ENCODE measurements at regions not wholly inside any gene's neighbourhood (a gene's known extent, or its start where the extent isn't known, plus 50 kb on each side); places are given as distances from the start of the nearest gene placed in this dataset.
"Not testable (repeated sequence)": the region's sequence is repeated elsewhere in the genome, so short reads cannot be mapped to it uniquely, and the experiment has no call there.

- no peak for DNase-seq
Measured at GRCh38 chr5:39631958-39632357, 207.2 kb upstream of the DAB2 start.

GRCh38 chr5:39629946-39630345 lies 205.2 kb upstream of the DAB2 start:
- DNase-seq, result no peak

GRCh38 chr5:39628348-39628747 lies 203.6 kb upstream of the DAB2 start:
- no peak for DNase-seq

GRCh38 chr5:39624890-39625289 lies 200.1 kb upstream of the DAB2 start:
- no peak for DNase-seq

GRCh38 chr5:39624268-39624886 lies 199.6 kb upstream of the DAB2 start:
- no peak for DNase-seq

GRCh38 chr5:39623291-39623865 lies 198.6 kb upstream of the DAB2 start:
- no peak for DNase-seq

GRCh38 chr5:39622281-39622680 lies 197.5 kb upstream of the DAB2 start:
- DNase-seq, result no peak

- no peak for DNase-seq
Measured at GRCh38 chr5:39619168-39619818, 194.5 kb upstream of the DAB2 start.

GRCh38 chr5:39618391-39618790 lies 193.6 kb upstream of the DAB2 start:
- DNase-seq, result no peak

GRCh38 chr5:39616131-39616530 lies 191.4 kb upstream of the DAB2 start:
- no peak for DNase-seq

GRCh38 chr5:39611076-39611475 lies 186.3 kb upstream of the DAB2 start:
- not testable (repeated sequence) for DNase-seq

GRCh38 chr5:39608024-39608423 lies 183.2 kb upstream of the DAB2 start:
- no peak for DNase-seq

GRCh38 chr5:39606591-39606990 lies 181.8 kb upstream of the DAB2 start:
- no peak for DNase-seq

GRCh38 chr5:39605588-39606575 lies 181.1 kb upstream of the DAB2 start:
- no peak for DNase-seq

GRCh38 chr5:39605145-39605544 lies 180.4 kb upstream of the DAB2 start:
- no peak for DNase-seq

GRCh38 chr5:39604491-39604890 lies 179.7 kb upstream of the DAB2 start:
- no peak for DNase-seq

- no peak for DNase-seq
Measured at GRCh38 chr5:39599721-39600431, 175.1 kb upstream of the DAB2 start.

GRCh38 chr5:39598661-39599248 lies 174.0 kb upstream of the DAB2 start:
- no peak for DNase-seq

GRCh38 chr5:39588179-39588578 lies 163.4 kb upstream of the DAB2 start:
- DNase-seq, result no peak

- DNase-seq, result no peak
Measured at GRCh38 chr5:39587675-39588074, 162.9 kb upstream of the DAB2 start.

- no peak for DNase-seq
Measured at GRCh38 chr5:39586185-39586584, 161.4 kb upstream of the DAB2 start.

GRCh38 chr5:39584927-39585326 lies 160.1 kb upstream of the DAB2 start:
- DNase-seq, result no peak

All from right hindlimb (tissue), 1 donor.